ENCODE measurements at regions not wholly inside any gene's neighbourhood (a gene's known extent, or its start where the extent isn't known, plus 50 kb on each side); places are given as distances from the start of the nearest gene placed in this dataset.

DNA sequence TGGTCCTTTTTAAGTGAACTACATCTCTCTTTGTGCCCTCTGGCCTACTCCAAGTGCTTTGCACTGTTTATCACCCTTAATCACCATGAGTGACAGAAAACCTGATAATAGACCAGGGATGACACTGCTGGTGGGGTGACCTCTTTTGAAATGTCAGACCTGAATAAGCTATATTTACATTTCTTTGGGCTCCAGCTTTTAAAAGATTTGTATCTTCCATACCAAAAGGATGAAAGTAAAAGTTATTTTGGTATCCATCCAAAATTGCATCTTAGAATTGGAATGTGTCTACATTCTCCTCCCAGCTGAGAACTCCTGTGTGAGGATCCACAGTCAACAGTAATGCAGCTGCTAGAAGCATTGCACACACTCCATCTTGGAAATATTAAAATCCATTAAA is 370.0 kb downstream of the CDH11 start:
- H3K79me2 ChIP-seq (ENCODE audit: insufficient read depth, low read length), result no peaks in the 10 kb centered on the region
- H3T11ph ChIP-seq (ENCODE audit: low read length), result no peak overlapping the region
- no peaks in the 10 kb centered on the region for H3K23me2 ChIP-seq (ENCODE audit: insufficient read length, low read depth, low read length, poor library complexity, severe bottlenecking)
- no peak overlapping the region for H3K4ac ChIP-seq (ENCODE audit: low read depth, low read length)
- no peaks in the 10 kb centered on the region for H3K9me3 ChIP-seq (ENCODE audit: control insufficient read depth, low read depth, low read length)
- H3K18ac ChIP-seq (ENCODE audit: insufficient read length, low read depth, low read length), result no peak overlapping the region
- H3K4me1 Mint-ChIP-seq, result peaks cover 0 to 3% of the 10 kb centered on the region in 2 experiments; a peak in 1 of 4 replicates
- no peaks in the 10 kb centered on the region for H3K9me3 Mint-ChIP-seq
- H3K14ac ChIP-seq (ENCODE audit: insufficient read depth, low read length), result no peak overlapping the region
- no peak overlapping the region for H3K27ac ChIP-seq (ENCODE audit: insufficient read length, low read depth, low read length)
- H2BK15ac ChIP-seq (ENCODE audit: low read depth, low read length), result no peak overlapping the region
- no peak overlapping the region for H3K4me3 Mint-ChIP-seq
- H4K91ac ChIP-seq (ENCODE audit: insufficient read length, low read depth, low read length), result no peak overlapping the region
- H4K5ac ChIP-seq (ENCODE audit: insufficient read length, low read depth, low read length), result no peak overlapping the region
- H2BK5ac ChIP-seq (ENCODE audit: insufficient read length, low read length), result no peak overlapping the region
- no peak overlapping the region for H2AFZ ChIP-seq (ENCODE audit: low read length)
- no peak overlapping the region; a peak in 1 of 7 replicates for H3K27ac Mint-ChIP-seq
- H3K4me1 ChIP-seq (ENCODE audit: insufficient read depth, low read length), result no peaks in the 10 kb centered on the region
- no peak overlapping the region for H2BK20ac ChIP-seq (ENCODE audit: low read depth, low read length, poor library complexity, severe bottlenecking)
- no peak overlapping the region for H3K56ac ChIP-seq (ENCODE audit: insufficient read length, low read depth, low read length)
- H3K36me3 Mint-ChIP-seq (ENCODE audit: insufficient read depth in 1 of 3, low read depth in 3 of 3), result no peaks in the 10 kb centered on the region
- H2BK12ac ChIP-seq (ENCODE audit: insufficient read length, low read depth, low read length), result no peak overlapping the region
- no peaks in the 10 kb centered on the region for H4K20me1 ChIP-seq (ENCODE audit: control insufficient read depth, insufficient read depth, insufficient read length)
- no peak overlapping the region for H3K23ac ChIP-seq (ENCODE audit: insufficient read length, low read depth, low read length)
- no peak overlapping the region for H3K9ac ChIP-seq (ENCODE audit: extremely low read depth, insufficient read length, low read length)
- H3K27me3 ChIP-seq (ENCODE audit: insufficient read depth, low read length), result no peaks in the 10 kb centered on the region
- DNase-seq, result no peak
- H3K27me3 Mint-ChIP-seq (ENCODE audit: low read depth), result no peaks in the 10 kb centered on the region
- H2BK120ac ChIP-seq (ENCODE audit: low read depth, low read length, poor library complexity, severe bottlenecking), result no peak overlapping the region
- no peak overlapping the region for H2AK5ac ChIP-seq (ENCODE audit: insufficient read length, low read length)
- H3K79me1 ChIP-seq (ENCODE audit: insufficient read depth, low read depth, low read length, poor library complexity, severe bottlenecking), result no peaks in the 10 kb centered on the region
- no peak overlapping the region for H3K4me2 ChIP-seq (ENCODE audit: insufficient read depth, insufficient read length, low read length)
- no peak overlapping the region for H4K8ac ChIP-seq (replicated peaks; ENCODE audit: insufficient read length, low read depth, low read length)
- TF ChIP-seq, protein P1, sequence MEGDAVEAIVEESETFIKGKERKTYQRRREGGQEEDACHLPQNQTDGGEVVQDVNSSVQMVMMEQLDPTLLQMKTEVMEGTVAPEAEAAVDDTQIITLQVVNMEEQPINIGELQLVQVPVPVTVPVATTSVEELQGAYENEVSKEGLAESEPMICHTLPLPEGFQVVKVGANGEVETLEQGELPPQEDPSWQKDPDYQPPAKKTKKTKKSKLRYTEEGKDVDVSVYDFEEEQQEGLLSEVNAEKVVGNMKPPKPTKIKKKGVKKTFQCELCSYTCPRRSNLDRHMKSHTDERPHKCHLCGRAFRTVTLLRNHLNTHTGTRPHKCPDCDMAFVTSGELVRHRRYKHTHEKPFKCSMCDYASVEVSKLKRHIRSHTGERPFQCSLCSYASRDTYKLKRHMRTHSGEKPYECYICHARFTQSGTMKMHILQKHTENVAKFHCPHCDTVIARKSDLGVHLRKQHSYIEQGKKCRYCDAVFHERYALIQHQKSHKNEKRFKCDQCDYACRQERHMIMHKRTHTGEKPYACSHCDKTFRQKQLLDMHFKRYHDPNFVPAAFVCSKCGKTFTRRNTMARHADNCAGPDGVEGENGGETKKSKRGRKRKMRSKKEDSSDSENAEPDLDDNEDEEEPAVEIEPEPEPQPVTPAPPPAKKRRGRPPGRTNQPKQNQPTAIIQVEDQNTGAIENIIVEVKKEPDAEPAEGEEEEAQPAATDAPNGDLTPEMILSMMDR (conservative IDR thresholded peaks at IDR 0.05), result no peak

Data from H9 (cell line).